ENCODE measurements at regions not wholly inside any gene's neighbourhood (a gene's known extent, or its start where the extent isn't known, plus 50 kb on each side); places are given as distances from the start of the nearest gene placed in this dataset.

DNA sequence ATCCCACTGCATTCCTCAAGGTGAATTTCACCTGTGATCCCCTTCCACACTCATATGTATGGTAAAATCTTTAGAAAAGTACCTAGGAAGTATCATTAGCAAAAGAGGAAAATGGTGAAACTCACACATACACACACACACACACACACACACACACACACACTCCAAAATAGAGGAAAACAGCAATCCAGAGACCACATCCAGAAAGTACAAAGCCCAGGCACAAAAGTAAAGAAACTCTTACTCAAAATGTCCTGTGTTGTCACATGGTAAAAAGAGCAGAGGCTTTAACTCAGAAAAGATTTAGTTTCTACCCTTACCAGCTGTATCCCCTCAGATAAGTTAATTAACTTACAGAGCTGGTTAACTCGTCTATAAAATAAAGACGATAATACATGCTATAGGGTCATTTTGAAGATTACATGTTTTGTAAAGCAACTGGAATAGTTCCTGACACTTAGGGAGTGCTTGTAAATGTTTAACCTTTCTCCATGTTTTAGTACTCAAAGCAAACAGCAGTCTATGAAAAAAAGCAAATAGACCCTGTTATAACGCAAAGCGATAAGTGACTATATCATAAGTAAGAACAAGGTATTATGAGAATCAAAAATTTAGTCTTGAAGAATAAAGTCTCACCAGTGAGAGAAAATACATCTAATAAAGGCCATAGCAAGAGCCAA is 360.0 kb upstream of the LRATD1 start:
- TF ChIP-seq POLR2AphosphoS5 (IDR thresholded peaks at IDR 0.05; ENCODE audit: insufficient read depth in 1 of 2, low read depth in 1 of 2) (no peak), POLR2A (IDR thresholded peaks at IDR 0.05) (no peak)
- TF ChIP-seq, protein P1, sequence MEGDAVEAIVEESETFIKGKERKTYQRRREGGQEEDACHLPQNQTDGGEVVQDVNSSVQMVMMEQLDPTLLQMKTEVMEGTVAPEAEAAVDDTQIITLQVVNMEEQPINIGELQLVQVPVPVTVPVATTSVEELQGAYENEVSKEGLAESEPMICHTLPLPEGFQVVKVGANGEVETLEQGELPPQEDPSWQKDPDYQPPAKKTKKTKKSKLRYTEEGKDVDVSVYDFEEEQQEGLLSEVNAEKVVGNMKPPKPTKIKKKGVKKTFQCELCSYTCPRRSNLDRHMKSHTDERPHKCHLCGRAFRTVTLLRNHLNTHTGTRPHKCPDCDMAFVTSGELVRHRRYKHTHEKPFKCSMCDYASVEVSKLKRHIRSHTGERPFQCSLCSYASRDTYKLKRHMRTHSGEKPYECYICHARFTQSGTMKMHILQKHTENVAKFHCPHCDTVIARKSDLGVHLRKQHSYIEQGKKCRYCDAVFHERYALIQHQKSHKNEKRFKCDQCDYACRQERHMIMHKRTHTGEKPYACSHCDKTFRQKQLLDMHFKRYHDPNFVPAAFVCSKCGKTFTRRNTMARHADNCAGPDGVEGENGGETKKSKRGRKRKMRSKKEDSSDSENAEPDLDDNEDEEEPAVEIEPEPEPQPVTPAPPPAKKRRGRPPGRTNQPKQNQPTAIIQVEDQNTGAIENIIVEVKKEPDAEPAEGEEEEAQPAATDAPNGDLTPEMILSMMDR (IDR thresholded peaks at IDR 0.05): no peak

All from vagina (tissue), 2 donors.